ENCODE measurements at regions not wholly inside any gene's neighbourhood (a gene's known extent, or its start where the extent isn't known, plus 50 kb on each side); places are given as distances from the start of the nearest gene placed in this dataset.

DNA sequence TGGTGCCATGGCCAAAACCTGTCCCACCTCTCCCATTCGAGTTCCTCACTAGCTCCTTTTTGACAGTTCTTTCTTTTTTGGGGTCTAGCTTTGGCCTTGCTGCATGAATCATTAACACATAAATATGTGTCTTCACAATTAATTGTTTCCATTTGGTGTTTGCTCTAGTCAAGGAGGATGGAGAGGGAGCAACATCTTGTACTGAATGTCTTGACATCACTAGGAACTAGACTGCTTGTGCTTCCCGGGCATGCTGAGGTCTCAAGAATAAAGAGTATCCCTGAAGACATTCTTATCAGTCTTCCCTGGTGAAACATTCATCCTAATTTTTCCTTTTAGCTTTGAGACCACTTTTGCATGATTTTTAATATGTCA, 77.0 kb upstream of the ESR1 start:
- TF ChIP-seq, protein P1, sequence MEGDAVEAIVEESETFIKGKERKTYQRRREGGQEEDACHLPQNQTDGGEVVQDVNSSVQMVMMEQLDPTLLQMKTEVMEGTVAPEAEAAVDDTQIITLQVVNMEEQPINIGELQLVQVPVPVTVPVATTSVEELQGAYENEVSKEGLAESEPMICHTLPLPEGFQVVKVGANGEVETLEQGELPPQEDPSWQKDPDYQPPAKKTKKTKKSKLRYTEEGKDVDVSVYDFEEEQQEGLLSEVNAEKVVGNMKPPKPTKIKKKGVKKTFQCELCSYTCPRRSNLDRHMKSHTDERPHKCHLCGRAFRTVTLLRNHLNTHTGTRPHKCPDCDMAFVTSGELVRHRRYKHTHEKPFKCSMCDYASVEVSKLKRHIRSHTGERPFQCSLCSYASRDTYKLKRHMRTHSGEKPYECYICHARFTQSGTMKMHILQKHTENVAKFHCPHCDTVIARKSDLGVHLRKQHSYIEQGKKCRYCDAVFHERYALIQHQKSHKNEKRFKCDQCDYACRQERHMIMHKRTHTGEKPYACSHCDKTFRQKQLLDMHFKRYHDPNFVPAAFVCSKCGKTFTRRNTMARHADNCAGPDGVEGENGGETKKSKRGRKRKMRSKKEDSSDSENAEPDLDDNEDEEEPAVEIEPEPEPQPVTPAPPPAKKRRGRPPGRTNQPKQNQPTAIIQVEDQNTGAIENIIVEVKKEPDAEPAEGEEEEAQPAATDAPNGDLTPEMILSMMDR (IDR thresholded peaks at IDR 0.05; ENCODE audit: low read length): no peak
- no peak for TF ChIP-seq EZH2 (IDR thresholded peaks at IDR 0.05; ENCODE audit: borderline replicate concordance, low read length)

Data from OCI-LY1 (cell line).